AG09309 (cell line): ENCODE measurements at regions not wholly inside any gene's neighbourhood (a gene's known extent, or its start where the extent isn't known, plus 50 kb on each side); places are given as distances from the start of the nearest gene placed in this dataset.

Experiments
- DNase-seq: peaks from one replicate; pipeline ENCODE4 v3.0.0-alpha.2; 2010; ENCODE audit warnings: low read depth
- H3K4me3 ChIP-seq: 2 replicates; pipeline ENCODE4 v1.5.1; 2011; ENCODE audit warnings: mild to moderate bottlenecking, low read depth, low read length, moderate library complexity; ENCODE audit not compliant: control insufficient read depth
- TF ChIP-seq, protein P1 (sequence below): IDR thresholded peaks from 2 replicates; pipeline ENCODE4 v1.5.1; 2011; ENCODE audit warnings: mild to moderate bottlenecking, low read depth, low read length, inconsistent platforms; ENCODE audit not compliant: insufficient read depth, control insufficient read depth; ENCODE audit errors: missing control alignments

GRCh38 chr19:20423381-20424197 lies 142.0 kb downstream of the ZNF737 start:
- DNase-seq: no peak
- TF ChIP-seq, protein P1, sequence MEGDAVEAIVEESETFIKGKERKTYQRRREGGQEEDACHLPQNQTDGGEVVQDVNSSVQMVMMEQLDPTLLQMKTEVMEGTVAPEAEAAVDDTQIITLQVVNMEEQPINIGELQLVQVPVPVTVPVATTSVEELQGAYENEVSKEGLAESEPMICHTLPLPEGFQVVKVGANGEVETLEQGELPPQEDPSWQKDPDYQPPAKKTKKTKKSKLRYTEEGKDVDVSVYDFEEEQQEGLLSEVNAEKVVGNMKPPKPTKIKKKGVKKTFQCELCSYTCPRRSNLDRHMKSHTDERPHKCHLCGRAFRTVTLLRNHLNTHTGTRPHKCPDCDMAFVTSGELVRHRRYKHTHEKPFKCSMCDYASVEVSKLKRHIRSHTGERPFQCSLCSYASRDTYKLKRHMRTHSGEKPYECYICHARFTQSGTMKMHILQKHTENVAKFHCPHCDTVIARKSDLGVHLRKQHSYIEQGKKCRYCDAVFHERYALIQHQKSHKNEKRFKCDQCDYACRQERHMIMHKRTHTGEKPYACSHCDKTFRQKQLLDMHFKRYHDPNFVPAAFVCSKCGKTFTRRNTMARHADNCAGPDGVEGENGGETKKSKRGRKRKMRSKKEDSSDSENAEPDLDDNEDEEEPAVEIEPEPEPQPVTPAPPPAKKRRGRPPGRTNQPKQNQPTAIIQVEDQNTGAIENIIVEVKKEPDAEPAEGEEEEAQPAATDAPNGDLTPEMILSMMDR: no peak
- peak overlapping the region; percentile 70 for H3K4me3 ChIP-seq

GRCh38 chr19:20422216-20423205 lies 143.1 kb downstream of the ZNF737 start:
- DNase-seq: no peak
- peak overlapping the region; percentile 70 for H3K4me3 ChIP-seq
- TF ChIP-seq, protein P1: no peak

GRCh38 chr19:20416661-20417060 lies 148.9 kb downstream of the ZNF737 start:
- no peak for DNase-seq
- TF ChIP-seq, protein P1: no peak
- no peak overlapping the region for H3K4me3 ChIP-seq

GRCh38 chr19:20414120-20414519 lies 151.5 kb downstream of the ZNF737 start:
- no peak overlapping the region for H3K4me3 ChIP-seq
- TF ChIP-seq, protein P1: no peak
- no peak for DNase-seq

- no peak overlapping the region for H3K4me3 ChIP-seq
- DNase-seq: no peak
- TF ChIP-seq, protein P1: no peak
These were observed 151.9 kb downstream of the ZNF737 start for GRCh38 chr19:20413705-20414104.

GRCh38 chr19:20412846-20413245 lies 152.7 kb downstream of the ZNF737 start:
- TF ChIP-seq, protein P1: no peak
- no peak for DNase-seq
- no peak overlapping the region for H3K4me3 ChIP-seq
